ENCODE measurements at regions not wholly inside any gene's neighbourhood (a gene's known extent, or its start where the extent isn't known, plus 50 kb on each side); places are given as distances from the start of the nearest gene placed in this dataset.

GRCh38 chr5:14090755-14091154 is 52.4 kb upstream of the TRIO start:
- Histone ChIP-seq H3K27me3 (ENCODE audit: control insufficient read depth, insufficient read depth, low read length) (no peaks in the 10 kb centered on the region), H3K36me3 (replicated peaks; ENCODE audit: control insufficient read depth, insufficient read depth, low read length) (no peaks in the 10 kb centered on the region), H3K4me3 (ENCODE audit: insufficient read depth, low read depth, low read length) (no peak overlapping the region)
- no peak for DNase-seq

- no peak for DNase-seq
Measured at GRCh38 chr5:14090290-14090689, 52.9 kb upstream of the TRIO start.

GRCh38 chr5:14089198-14089597 is 53.9 kb upstream of the TRIO start:
- no peak overlapping the region for H3K4me3 ChIP-seq (ENCODE audit: insufficient read depth, low read depth, low read length)
- no peaks in the 10 kb centered on the region for H3K36me3 ChIP-seq (replicated peaks; ENCODE audit: control insufficient read depth, insufficient read depth, low read length)
- DNase-seq, result no peak
- H3K27me3 ChIP-seq (ENCODE audit: control insufficient read depth, insufficient read depth, low read length), result no peaks in the 10 kb centered on the region

More at GRCh38 chr5:14090290-14090689, 52.9 kb upstream of the TRIO start:
- Histone ChIP-seq H3K4me3 (ENCODE audit: insufficient read depth, low read depth, low read length) (no peak overlapping the region), H3K27me3 (ENCODE audit: control insufficient read depth, insufficient read depth, low read length) (no peaks in the 10 kb centered on the region), H3K36me3 (replicated peaks; ENCODE audit: control insufficient read depth, insufficient read depth, low read length) (no peaks in the 10 kb centered on the region)

- H3K27me3 ChIP-seq (ENCODE audit: control insufficient read depth, insufficient read depth, low read length), result no peaks in the 10 kb centered on the region
- no peak for DNase-seq
- H3K4me3 ChIP-seq (ENCODE audit: insufficient read depth, low read depth, low read length), result no peak overlapping the region
- no peaks in the 10 kb centered on the region for H3K36me3 ChIP-seq (replicated peaks; ENCODE audit: control insufficient read depth, insufficient read depth, low read length)
Measured at GRCh38 chr5:14086261-14086660, 56.9 kb upstream of the TRIO start.

- Histone ChIP-seq H3K27me3 (ENCODE audit: control insufficient read depth, insufficient read depth, low read length) (no peaks in the 10 kb centered on the region), H3K36me3 (replicated peaks; ENCODE audit: control insufficient read depth, insufficient read depth, low read length) (no peaks in the 10 kb centered on the region), H3K4me3 (ENCODE audit: insufficient read depth, low read depth, low read length) (no peak overlapping the region)
- DNase-seq, result no peak
Measured at GRCh38 chr5:14082973-14083372, 60.2 kb upstream of the TRIO start.

GRCh38 chr5:14082523-14082922 is 60.6 kb upstream of the TRIO start:
- Histone ChIP-seq H3K36me3 (replicated peaks; ENCODE audit: control insufficient read depth, insufficient read depth, low read length) (no peaks in the 10 kb centered on the region), H3K4me3 (ENCODE audit: insufficient read depth, low read depth, low read length) (no peak overlapping the region), H3K27me3 (ENCODE audit: control insufficient read depth, insufficient read depth, low read length) (no peaks in the 10 kb centered on the region)
- no peak for DNase-seq

- H3K36me3 ChIP-seq (replicated peaks; ENCODE audit: control insufficient read depth, insufficient read depth, low read length), result no peaks in the 10 kb centered on the region
- no peak for DNase-seq
- H3K4me3 ChIP-seq (ENCODE audit: insufficient read depth, low read depth, low read length), result no peak overlapping the region
- no peaks in the 10 kb centered on the region for H3K27me3 ChIP-seq (ENCODE audit: control insufficient read depth, insufficient read depth, low read length)
Measured at GRCh38 chr5:14081791-14082190, 61.4 kb upstream of the TRIO start.

- no peak for DNase-seq
- no peak overlapping the region for H3K4me3 ChIP-seq (ENCODE audit: insufficient read depth, low read depth, low read length)
- H3K36me3 ChIP-seq (replicated peaks; ENCODE audit: control insufficient read depth, insufficient read depth, low read length), result no peaks in the 10 kb centered on the region
- no peaks in the 10 kb centered on the region for H3K27me3 ChIP-seq (ENCODE audit: control insufficient read depth, insufficient read depth, low read length)
Measured at GRCh38 chr5:14078716-14079115, 64.4 kb upstream of the TRIO start.

- Histone ChIP-seq H3K27me3 (ENCODE audit: control insufficient read depth, insufficient read depth, low read length) (no peaks in the 10 kb centered on the region), H3K36me3 (replicated peaks; ENCODE audit: control insufficient read depth, insufficient read depth, low read length) (no peaks in the 10 kb centered on the region), H3K4me3 (ENCODE audit: insufficient read depth, low read depth, low read length) (no peak overlapping the region)
- DNase-seq, result no peak
Measured at GRCh38 chr5:14077501-14077900, 65.6 kb upstream of the TRIO start.

- no peak for DNase-seq
Measured at GRCh38 chr5:14076561-14076960, 66.6 kb upstream of the TRIO start.

GRCh38 chr5:14075937-14076336 is 67.2 kb upstream of the TRIO start:
- H3K27me3 ChIP-seq (ENCODE audit: control insufficient read depth, insufficient read depth, low read length), result no peaks in the 10 kb centered on the region
- no peaks in the 10 kb centered on the region for H3K36me3 ChIP-seq (replicated peaks; ENCODE audit: control insufficient read depth, insufficient read depth, low read length)
- DNase-seq, result no peak
- H3K4me3 ChIP-seq (ENCODE audit: insufficient read depth, low read depth, low read length), result no peak overlapping the region

More at GRCh38 chr5:14076561-14076960, 66.6 kb upstream of the TRIO start:
- H3K27me3 ChIP-seq (ENCODE audit: control insufficient read depth, insufficient read depth, low read length), result no peaks in the 10 kb centered on the region
- H3K36me3 ChIP-seq (replicated peaks; ENCODE audit: control insufficient read depth, insufficient read depth, low read length), result no peaks in the 10 kb centered on the region
- no peak overlapping the region for H3K4me3 ChIP-seq (ENCODE audit: insufficient read depth, low read depth, low read length)

GRCh38 chr5:14071433-14071832 is 71.7 kb upstream of the TRIO start:
- Histone ChIP-seq H3K4me3 (ENCODE audit: insufficient read depth, low read depth, low read length) (no peak overlapping the region), H3K27me3 (ENCODE audit: control insufficient read depth, insufficient read depth, low read length) (no peaks in the 10 kb centered on the region), H3K36me3 (replicated peaks; ENCODE audit: control insufficient read depth, insufficient read depth, low read length) (no peaks in the 10 kb centered on the region)
- no peak for DNase-seq

GRCh38 chr5:14069021-14069420 is 74.1 kb upstream of the TRIO start:
- Histone ChIP-seq H3K36me3 (replicated peaks; ENCODE audit: control insufficient read depth, insufficient read depth, low read length) (no peaks in the 10 kb centered on the region), H3K4me3 (ENCODE audit: insufficient read depth, low read depth, low read length) (no peak overlapping the region), H3K27me3 (ENCODE audit: control insufficient read depth, insufficient read depth, low read length) (no peaks in the 10 kb centered on the region)
- no peak for DNase-seq

- Histone ChIP-seq H3K27me3 (ENCODE audit: control insufficient read depth, insufficient read depth, low read length) (no peaks in the 10 kb centered on the region), H3K36me3 (replicated peaks; ENCODE audit: control insufficient read depth, insufficient read depth, low read length) (no peaks in the 10 kb centered on the region), H3K4me3 (ENCODE audit: insufficient read depth, low read depth, low read length) (no peak overlapping the region)
- no peak for DNase-seq
Measured at GRCh38 chr5:14068136-14068535, 75.0 kb upstream of the TRIO start.

GRCh38 chr5:14066326-14066725 is 76.8 kb upstream of the TRIO start:
- H3K27me3 ChIP-seq (ENCODE audit: control insufficient read depth, insufficient read depth, low read length), result no peaks in the 10 kb centered on the region
- no peaks in the 10 kb centered on the region for H3K36me3 ChIP-seq (replicated peaks; ENCODE audit: control insufficient read depth, insufficient read depth, low read length)
- no peak for DNase-seq
- no peak overlapping the region for H3K4me3 ChIP-seq (ENCODE audit: insufficient read depth, low read depth, low read length)

- Histone ChIP-seq H3K36me3 (replicated peaks; ENCODE audit: control insufficient read depth, insufficient read depth, low read length) (no peaks in the 10 kb centered on the region), H3K27me3 (ENCODE audit: control insufficient read depth, insufficient read depth, low read length) (no peaks in the 10 kb centered on the region)
- DNase-seq, result no peak
Measured at GRCh38 chr5:14064841-14065240, 78.3 kb upstream of the TRIO start.

More at GRCh38 chr5:14064841-14065240, 78.3 kb upstream of the TRIO start:
- H3K4me3 ChIP-seq (ENCODE audit: insufficient read depth, low read depth, low read length), result no peak overlapping the region
